H1 (cell line): ENCODE measurements at regions not wholly inside any gene's neighbourhood (a gene's known extent, or its start where the extent isn't known, plus 50 kb on each side); places are given as distances from the start of the nearest gene placed in this dataset.

ENCODE experiments used
- CREB1 ChIP-seq: IDR thresholded peaks from 2 replicates; pipeline ENCODE4 v1.6.1; 2012; ENCODE audit warnings: inconsistent platforms
- GTF2F1 ChIP-seq: IDR thresholded peaks from 2 replicates; pipeline ENCODE4 v1.6.1; 2012; ENCODE audit warnings: low read depth, low read length, improper control_type of control experiment, borderline replicate concordance
- MAFK ChIP-seq: IDR thresholded peaks from 2 replicates; pipeline ENCODE4 v1.6.1; 2012; ENCODE audit warnings: low read depth, mild to moderate bottlenecking, improper control_type of control experiment, low read length
- NRF1 ChIP-seq: IDR thresholded peaks from 2 replicates; pipeline ENCODE4 v1.6.1; 2011; ENCODE audit warnings: mild to moderate bottlenecking, low read depth, low read length, improper control_type of control experiment
- RXRA ChIP-seq: IDR thresholded peaks from 2 replicates; pipeline ENCODE4 v1.6.1; 2011; ENCODE audit warnings: low read depth, mild to moderate bottlenecking, low read length, moderate library complexity; ENCODE audit not compliant: insufficient read depth
- TCF12 ChIP-seq: IDR thresholded peaks from 2 replicates; pipeline ENCODE4 v1.6.1; 2011; ENCODE audit warnings: low read depth, mild to moderate bottlenecking, low read length
- TF ChIP-seq, protein P1 (sequence below): IDR thresholded peaks from 2 replicates; pipeline ENCODE4 v1.6.1; 2012; ENCODE audit warnings: inconsistent platforms

DNA sequence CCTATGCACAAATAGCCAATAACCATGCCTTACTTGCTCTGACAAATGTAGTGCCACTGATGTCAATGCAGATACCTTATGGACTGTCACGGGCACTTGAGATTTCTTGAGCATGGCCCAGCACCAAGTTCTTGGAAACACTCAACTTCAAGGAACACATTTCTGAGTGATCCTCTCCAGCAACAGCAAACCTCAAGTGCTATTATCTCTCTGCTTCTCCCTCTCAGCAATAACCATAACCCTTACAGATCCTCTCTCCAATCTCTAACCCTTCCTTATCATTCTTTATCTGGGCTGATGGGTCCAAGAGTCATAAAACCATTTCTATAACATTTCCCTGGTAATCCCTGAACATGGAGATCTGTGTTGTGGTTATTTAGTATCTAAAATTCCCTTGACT is 266.9 kb upstream of the STXBP5 start (continued):
- TF ChIP-seq, protein P1, sequence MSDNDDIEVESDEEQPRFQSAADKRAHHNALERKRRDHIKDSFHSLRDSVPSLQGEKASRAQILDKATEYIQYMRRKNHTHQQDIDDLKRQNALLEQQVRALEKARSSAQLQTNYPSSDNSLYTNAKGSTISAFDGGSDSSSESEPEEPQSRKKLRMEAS: no peak
- TF ChIP-seq CREB1 (no peak), TCF12 (no peak), MAFK (no peak), NRF1 (no peak), GTF2F1 (no peak), RXRA (no peak)
